Heart right ventricle (tissue), 16 donors: ENCODE measurements at regions not wholly inside any gene's neighbourhood (a gene's known extent, or its start where the extent isn't known, plus 50 kb on each side); places are given as distances from the start of the nearest gene placed in this dataset.

Experiments used
- ATAC-seq, 8 donors: fragments of 200-7000 bp; cut with Tn5 transposase; one replicate each; pipeline ENCODE4 v1.9.1; 2020; ENCODE audit warnings: mild to moderate bottlenecking in 8 of 8, moderate library complexity in 8 of 8, moderate number of reproducible peaks in 1 of 8
- DNase-seq, 2 donors: peaks; one replicate each; pipeline ENCODE4 v3.0.0-alpha.2; 2020
- H3K27ac ChIP-seq, 10 donors: fragments of 200-600 bp; sonication (generic) in 2 of 10; one replicate each; pipeline versions ENCODE4 v1.5.0 to v1.8.0; 2020 to 2022; ENCODE audit warnings: mild to moderate bottlenecking in 3 of 10
- H3K27me3 ChIP-seq, 7 donors: fragments of 200-600 bp; one replicate each; pipeline ENCODE4 v1.8.0; 2021 to 2022; ENCODE audit warnings: mild to moderate bottlenecking in 2 of 7
- H3K36me3 ChIP-seq, 9 donors: fragments of 200-600 bp; sonication (generic) in 1 of 9; one replicate each; pipeline versions ENCODE4 v1.5.0 to v1.8.0; 2020 to 2022; ENCODE audit warnings: mild to moderate bottlenecking in 2 of 9
- H3K4me1 ChIP-seq, 9 donors: fragments of 200-600 bp; sonication (generic) in 1 of 9; one replicate each; pipeline versions ENCODE4 v1.5.0 to v1.8.0; 2020 to 2022; ENCODE audit warnings: mild to moderate bottlenecking in 4 of 9
- H3K4me3 ChIP-seq, 10 donors: fragments of 200-600 bp; sonication (generic) in 2 of 10; one replicate each; pipeline versions ENCODE4 v1.5.0 to v1.8.0; 2020 to 2022; ENCODE audit warnings: mild to moderate bottlenecking in 7 of 10, moderate library complexity in 2 of 10
- H3K9me3 ChIP-seq, 11 donors: fragments of 200-600 bp in 10 of 11; sonication (generic) in 2 of 11; one replicate each; pipeline versions ENCODE4 v1.5.0 to v1.8.0; 2013 to 2022; ENCODE audit warnings: mild to moderate bottlenecking in 2 of 11, control low read depth in 1 of 11, moderate library complexity in 1 of 11
- CTCF ChIP-seq, 9 donors: fragments of 200-600 bp; sonication (generic) in 2 of 9; IDR thresholded peaks; one replicate each; pipeline versions ENCODE4 v1.5.0 to v1.8.0; 2021 to 2022; ENCODE audit warnings: antibody characterized with exemption in 9 of 9, mild to moderate bottlenecking in 5 of 9, moderate library complexity in 1 of 9
- WGBS, 2 donors: extraction: QIAGEN DNeasy Blood & Tissue Kit; methylation state at CpG; one replicate each; pipeline ENCODE4 v1.1.7; 2013; ENCODE audit warnings: inconsistent platforms in 1 of 2; 5-methylcytosine and 5-hydroxymethylcytosine counted together
- intact Hi-C, 10 donors: fragments of 100-400 bp; cut with DNase I; formaldehyde crosslinking; loops; one replicate each; pipeline versions ENCODE4 v1.11.1 to v1.14.2; 2022
- donor health status: Arrhythmogenic right ventricular cardiomyopathy.
- donor health status: ischemic (EF 13 %, LVEDD 7.1; RV severe dilation, severe dysfunction).
- donor health status: healthy with polysubstance abuse.
- donor health status: DM: no; HTN: yes; CAD: no.
- donor health status: DM: no; HTN: no; CAD: no.
- donor health status: ischemic (EF 25% LVEDD 6.9; RV normal size, moderate dysfunction).
- donor health status: ischemic (EF 25% LVEDD 5.7; RV mildly dilated, moderate dysfunction).
- donor health status: healthy.
- donor health status: DM: yes; HTN: yes; CAD: no.
- donor health status: Ischemic cardiomyopathy.
- donor health status: ischemic (EF 35%, LVEDD 5.7; RV mildly dilated, moderate dysfunction).
- donor health status: nonischemic (EF 11% LVEDD 7.7; RV severe dilation, severe dysfunction).
- donor health status: DM: yes; HTN: yes; CAD: no.
- donor health status: PGD.
- donor health status: ischemic (EF 29% LVEDD 5.4; RV normal size, mild dysfunction).
- donor health status: nonischemic (EF 23%, LVEDD 6.1; RV moderate dilation, normal function).

GRCh38 chr4:26050671-26051070, 136.7 kb downstream of the SMIM20 start:
- no peak for DNase-seq
- no peak for TF ChIP-seq CTCF (IDR thresholded peaks at IDR 0.05)
- 89 to 94% methylated on average over 5 of the region's 5 CpGs for WGBS, 2 donors
- intact Hi-C loops: no loop called here
- H3K27ac ChIP-seq: no peak overlapping the region
- ATAC-seq: no peak
- no peaks in the 10 kb centered on the region for H3K36me3 ChIP-seq
- H3K4me1 ChIP-seq: peaks cover 0 to 51% (median 10%) of the 10 kb centered on the region in 9 donors
- peaks cover 0 to 5% (median 0%) of the 10 kb centered on the region in 7 donors for H3K27me3 ChIP-seq
- no peaks in the 10 kb centered on the region for H3K9me3 ChIP-seq
- H3K4me3 ChIP-seq: no peak overlapping the region

GRCh38 chr4:26051240-26051639, 137.2 kb downstream of the SMIM20 start:
- Histone ChIP-seq H3K27me3 (peaks cover 0 to 8% (median 0%) of the 10 kb centered on the region in 7 donors), H3K9me3 (no peaks in the 10 kb centered on the region), H3K4me1 (peaks cover 0 to 55% (median 10%) of the 10 kb centered on the region in 9 donors), H3K36me3 (no peaks in the 10 kb centered on the region), H3K4me3 (no peak overlapping the region), H3K27ac (no peak overlapping the region)
- WGBS, 2 donors: 68 to 71% methylated on average over 7 of the region's 7 CpGs
- ATAC-seq (no peak), DNase-seq (no peak)
- no peak for TF ChIP-seq CTCF (IDR thresholded peaks at IDR 0.05)
- intact Hi-C loops: no loop called here

GRCh38 chr4:26052663-26053541, 138.9 kb downstream of the SMIM20 start:
- no peaks in the 10 kb centered on the region for H3K9me3 ChIP-seq
- no peak overlapping the region for H3K27ac ChIP-seq
- intact Hi-C loops: no loop called here
- DNase-seq (no peak), ATAC-seq (peak in 1 of 8 donors; percentile 21)
- peaks cover 0 to 56% (median 10%) of the 10 kb centered on the region in 9 donors for H3K4me1 ChIP-seq
- H3K4me3 ChIP-seq: no peak overlapping the region
- no peaks in the 10 kb centered on the region for H3K36me3 ChIP-seq
- no peak for TF ChIP-seq CTCF (IDR thresholded peaks at IDR 0.05)
- WGBS, 2 donors: 62 to 70% methylated on average over 9 of the region's 9 CpGs
- H3K27me3 ChIP-seq: peaks cover 0 to 8% (median 0%) of the 10 kb centered on the region in 7 donors

GRCh38 chr4:26053761-26054160, 139.7 kb downstream of the SMIM20 start:
- no peaks in the 10 kb centered on the region for H3K9me3 ChIP-seq
- no peak overlapping the region for H3K4me3 ChIP-seq
- no peak for DNase-seq
- H3K4me1 ChIP-seq: peaks cover 0 to 56% (median 10%) of the 10 kb centered on the region in 9 donors
- H3K27me3 ChIP-seq: peaks cover 0 to 8% (median 0%) of the 10 kb centered on the region in 7 donors
- no peak for ATAC-seq
- intact Hi-C loops: no loop called here
- no peak for TF ChIP-seq CTCF (IDR thresholded peaks at IDR 0.05)
- WGBS, 2 donors: 84 to 91% methylated on average over 4 of the region's 4 CpGs
- no peak overlapping the region for H3K27ac ChIP-seq
- no peaks in the 10 kb centered on the region for H3K36me3 ChIP-seq
